Breast epithelium (tissue), 3 donors: ENCODE measurements at regions not wholly inside any gene's neighbourhood (a gene's known extent, or its start where the extent isn't known, plus 50 kb on each side); places are given as distances from the start of the nearest gene placed in this dataset.

Source experiments
- CTCF ChIP-seq, 3 donors: fragments of 450-650 bp; IDR thresholded peaks; one replicate each; pipeline ENCODE4 v1.5.1; 2016 to 2017; ENCODE audit warnings: antibody characterized with exemption in 3 of 3, mild to moderate bottlenecking in 3 of 3, moderate library complexity in 3 of 3
- POLR2A ChIP-seq: fragments of 450-650 bp; IDR thresholded peaks from one replicate; pipeline ENCODE4 v1.6.1; 2016; ENCODE audit warnings: antibody characterized with exemption, mild to moderate bottlenecking, moderate library complexity
- POLR2AphosphoS5 ChIP-seq, 3 donors: sonication (generic); formaldehyde crosslinking; IDR thresholded peaks; one replicate each; pipeline ENCODE4 v1.6.1; 2017; ENCODE audit warnings: antibody characterized with exemption in 3 of 3

- TF ChIP-seq POLR2AphosphoS5 (IDR thresholded peaks at IDR 0.05) (no peak), CTCF (IDR thresholded peaks at IDR 0.05) (no peak), POLR2A (no peak)
These were observed 79.1 kb downstream of the CD164 start for GRCh38 chr6:109303164-109303563.
